KMS-11 (cell line): ENCODE measurements at regions not wholly inside any gene's neighbourhood (a gene's known extent, or its start where the extent isn't known, plus 50 kb on each side); places are given as distances from the start of the nearest gene placed in this dataset.

ENCODE experiments used
- H2AFZ ChIP-seq: fragments of 200-600 bp; sonication (generic); 2 replicates; pipeline ENCODE4 v1.6.1; 2016; ENCODE audit warnings: antibody characterized with exemption, mixed run types, low read depth
- H3K27ac ChIP-seq: fragments of 200-600 bp; sonication (generic); 2 replicates; pipeline ENCODE4 v1.6.1; 2016; ENCODE audit warnings: mild to moderate bottlenecking, mixed run types
- H3K27me3 ChIP-seq: fragments of 200-600 bp; sonication (generic); 2 replicates; pipeline ENCODE4 v1.6.1; 2017; ENCODE audit warnings: mild to moderate bottlenecking, low read depth, mixed run types, moderate library complexity; ENCODE audit not compliant: insufficient read depth
- H3K36me3 ChIP-seq: fragments of 200-600 bp; sonication (generic); 2 replicates; pipeline ENCODE4 v1.6.1; 2017; ENCODE audit warnings: mild to moderate bottlenecking, mixed run types; ENCODE audit not compliant: insufficient read depth
- H3K4me1 ChIP-seq: fragments of 200-600 bp; sonication (generic); 2 replicates; pipeline ENCODE4 v1.6.1; 2016; ENCODE audit warnings: mild to moderate bottlenecking, low read depth, mixed run types; ENCODE audit not compliant: poor library complexity, severe bottlenecking
- H3K4me2 ChIP-seq: fragments of 200-600 bp; sonication (generic); 2 replicates; pipeline ENCODE4 v1.7.0; 2016; ENCODE audit warnings: mild to moderate bottlenecking, mixed run types
- H3K4me3 ChIP-seq: fragments of 200-600 bp; sonication (generic); IDR thresholded peaks from 2 replicates; pipeline ENCODE4 v1.6.1; 2017; ENCODE audit warnings: low read depth, low read length, mixed read lengths; ENCODE audit not compliant: insufficient read depth
- H3K79me2 ChIP-seq: fragments of 200-600 bp; sonication (generic); 2 replicates; pipeline ENCODE4 v1.6.1; 2016; ENCODE audit warnings: low read depth, mixed run types; ENCODE audit not compliant: insufficient read depth
- H3K9ac ChIP-seq: fragments of 200-600 bp; sonication (generic); 2 replicates; pipeline ENCODE4 v1.6.1; 2016; ENCODE audit warnings: mild to moderate bottlenecking, mixed run types
- H4K20me1 ChIP-seq: fragments of 200-600 bp; sonication (generic); 2 replicates; pipeline ENCODE4 v1.6.1; 2016; ENCODE audit warnings: mild to moderate bottlenecking, mixed run types; ENCODE audit not compliant: insufficient read depth
- TF ChIP-seq, protein P1 (sequence below): fragments of 200-600 bp; sonication (generic); conservative IDR thresholded peaks from 2 replicates; pipeline ENCODE4 v1.6.1; 2017; ENCODE audit warnings: low read depth, mild to moderate bottlenecking, antibody characterized with exemption, low read length, moderate library complexity, mixed read lengths

GRCh38 chr2:22683914-22684313, 701.1 kb upstream of the KLHL29 start:
- Histone ChIP-seq H3K27ac (no peak overlapping the region), H3K36me3 (no peaks in the 10 kb centered on the region), H4K20me1 (no peaks in the 10 kb centered on the region), H2AFZ (no peak overlapping the region), H3K79me2 (no peaks in the 10 kb centered on the region), H3K4me1 (no peaks in the 10 kb centered on the region), H3K4me3 (no peak overlapping the region), H3K27me3 (no peaks in the 10 kb centered on the region), H3K4me2 (no peak overlapping the region), H3K9ac (no peak overlapping the region)
- TF ChIP-seq, protein P1, sequence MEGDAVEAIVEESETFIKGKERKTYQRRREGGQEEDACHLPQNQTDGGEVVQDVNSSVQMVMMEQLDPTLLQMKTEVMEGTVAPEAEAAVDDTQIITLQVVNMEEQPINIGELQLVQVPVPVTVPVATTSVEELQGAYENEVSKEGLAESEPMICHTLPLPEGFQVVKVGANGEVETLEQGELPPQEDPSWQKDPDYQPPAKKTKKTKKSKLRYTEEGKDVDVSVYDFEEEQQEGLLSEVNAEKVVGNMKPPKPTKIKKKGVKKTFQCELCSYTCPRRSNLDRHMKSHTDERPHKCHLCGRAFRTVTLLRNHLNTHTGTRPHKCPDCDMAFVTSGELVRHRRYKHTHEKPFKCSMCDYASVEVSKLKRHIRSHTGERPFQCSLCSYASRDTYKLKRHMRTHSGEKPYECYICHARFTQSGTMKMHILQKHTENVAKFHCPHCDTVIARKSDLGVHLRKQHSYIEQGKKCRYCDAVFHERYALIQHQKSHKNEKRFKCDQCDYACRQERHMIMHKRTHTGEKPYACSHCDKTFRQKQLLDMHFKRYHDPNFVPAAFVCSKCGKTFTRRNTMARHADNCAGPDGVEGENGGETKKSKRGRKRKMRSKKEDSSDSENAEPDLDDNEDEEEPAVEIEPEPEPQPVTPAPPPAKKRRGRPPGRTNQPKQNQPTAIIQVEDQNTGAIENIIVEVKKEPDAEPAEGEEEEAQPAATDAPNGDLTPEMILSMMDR = no peak

DNA sequence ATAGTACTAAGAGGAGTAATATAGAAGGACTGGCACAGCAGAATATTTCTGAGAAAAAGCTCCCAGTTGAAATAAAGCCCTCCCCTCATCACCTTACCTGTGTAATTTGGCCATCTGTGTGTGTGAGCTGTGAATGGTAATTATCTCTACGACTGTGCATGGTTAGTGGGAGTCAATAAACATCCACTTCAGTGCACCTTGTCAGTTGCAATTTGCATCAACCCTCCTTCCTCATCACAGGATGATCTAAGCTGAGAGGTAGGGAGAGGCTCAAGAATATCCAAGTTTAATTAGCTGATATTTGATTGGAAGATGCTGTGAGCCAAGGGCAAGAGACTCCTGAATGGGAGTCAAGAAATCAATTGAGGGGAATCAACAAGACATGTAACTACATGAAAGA, 694.9 kb upstream of the KLHL29 start:
- H2AFZ ChIP-seq = no peak overlapping the region
- H3K4me3 ChIP-seq = no peak overlapping the region
- H3K79me2 ChIP-seq = no peaks in the 10 kb centered on the region
- TF ChIP-seq, protein P1 = no peak
- no peak overlapping the region for H3K4me2 ChIP-seq
- H4K20me1 ChIP-seq = no peaks in the 10 kb centered on the region
- H3K4me1 ChIP-seq = no peaks in the 10 kb centered on the region
- no peak overlapping the region for H3K9ac ChIP-seq
- no peak overlapping the region for H3K27ac ChIP-seq
- no peaks in the 10 kb centered on the region for H3K36me3 ChIP-seq
- no peaks in the 10 kb centered on the region for H3K27me3 ChIP-seq

- Histone ChIP-seq H3K27me3 (no peaks in the 10 kb centered on the region), H3K4me3 (no peak overlapping the region), H3K36me3 (no peaks in the 10 kb centered on the region), H3K4me1 (no peaks in the 10 kb centered on the region), H3K27ac (no peak overlapping the region), H3K79me2 (no peaks in the 10 kb centered on the region), H4K20me1 (no peaks in the 10 kb centered on the region), H3K9ac (no peak overlapping the region), H2AFZ (no peak overlapping the region), H3K4me2 (no peak overlapping the region)
- TF ChIP-seq, protein P1 = no peak
Observed at GRCh38 chr2:22691666-22692065, 693.3 kb upstream of the KLHL29 start.

DNA sequence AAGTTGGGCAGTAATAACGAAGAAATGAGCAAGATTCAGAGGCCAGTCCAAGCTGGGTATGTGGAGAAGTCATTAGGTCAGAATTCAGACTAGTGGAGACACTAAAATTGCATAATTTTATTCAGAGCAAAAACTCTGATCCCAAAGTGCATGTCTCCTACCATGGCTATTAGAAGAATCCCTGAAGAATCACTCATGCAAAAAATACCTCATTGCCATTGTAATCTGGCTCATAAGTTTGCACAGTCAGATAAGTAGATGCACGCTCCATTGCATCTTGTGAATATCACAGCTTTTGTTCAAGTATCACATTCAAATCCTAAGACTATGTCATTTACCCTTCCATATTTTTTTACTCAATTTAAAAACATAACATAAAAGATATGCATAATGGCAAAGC, 692.2 kb upstream of the KLHL29 start:
- Histone ChIP-seq H2AFZ (no peak overlapping the region), H4K20me1 (no peaks in the 10 kb centered on the region), H3K27me3 (no peaks in the 10 kb centered on the region), H3K79me2 (no peaks in the 10 kb centered on the region), H3K36me3 (no peaks in the 10 kb centered on the region), H3K9ac (no peak overlapping the region), H3K4me1 (no peaks in the 10 kb centered on the region), H3K4me2 (no peak overlapping the region), H3K27ac (no peak overlapping the region), H3K4me3 (no peak overlapping the region)
- TF ChIP-seq, protein P1 = no peak
